Nucleus accumbens (tissue), 56 donors: ENCODE measurements at regions not wholly inside any gene's neighbourhood (a gene's known extent, or its start where the extent isn't known, plus 50 kb on each side); places are given as distances from the start of the nearest gene placed in this dataset.
A peak's percentile ranks its signal among the peaks of the same experiment; 100 is the strongest.

ENCODE experiments used
- DNase-seq, 56 donors: peaks; one replicate each; lab custom pipeline; 2025; lab: John Stamatoyannopoulos, UW

DNA sequence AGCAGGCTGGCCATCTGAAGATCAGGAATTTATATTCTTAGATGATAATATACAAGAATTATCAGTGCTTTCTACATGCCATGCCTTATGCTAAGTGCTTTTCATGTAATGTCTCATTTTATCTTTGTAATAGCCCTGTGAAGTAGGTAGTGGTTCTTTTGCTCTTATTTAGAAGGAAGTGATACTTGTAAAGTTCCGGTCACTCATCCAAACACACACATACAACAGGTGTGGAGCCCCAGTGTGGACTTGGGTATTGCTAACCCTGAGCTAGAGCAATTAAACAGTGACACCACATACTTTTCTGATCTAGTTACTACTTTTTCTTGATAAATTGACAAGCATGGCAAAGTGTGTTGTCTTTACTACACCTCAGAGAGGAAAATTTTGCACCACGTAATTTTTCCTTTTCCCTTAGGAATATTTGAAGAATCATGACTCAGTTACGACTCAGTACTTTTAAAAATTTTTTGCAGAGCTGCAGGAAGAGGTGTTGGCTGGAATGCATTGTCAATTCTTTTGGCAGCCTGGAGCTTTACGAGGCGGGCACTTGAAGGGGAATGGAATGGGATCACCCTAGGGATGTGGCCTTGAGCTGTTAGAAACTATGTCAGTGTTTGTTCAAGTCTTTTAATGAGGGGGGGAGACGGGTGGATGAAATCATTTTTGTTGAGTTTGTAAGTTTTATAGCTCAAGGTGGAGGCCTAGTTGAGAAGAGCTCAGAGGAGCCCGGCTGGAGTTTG lies 212.5 kb upstream of the CELF2 start:
- no peak for DNase-seq

DNA sequence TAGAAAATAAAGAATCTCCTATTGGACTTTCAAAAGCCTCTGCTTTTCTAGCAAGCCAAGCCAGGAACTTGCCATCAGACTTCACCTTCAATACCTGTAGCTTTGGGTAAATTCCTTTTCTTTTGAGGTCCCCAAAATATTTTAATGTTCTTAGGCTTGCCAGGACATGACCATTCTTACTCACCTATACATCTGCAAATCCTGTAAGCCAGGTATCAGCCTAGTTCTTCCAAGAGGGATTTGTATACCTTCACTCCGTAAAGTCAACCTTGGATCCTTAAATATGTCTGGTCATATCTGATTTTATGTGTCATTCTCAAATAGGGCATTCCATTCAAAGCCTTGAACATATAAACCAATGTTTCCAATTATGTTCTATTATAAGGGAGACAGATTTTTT lies 210.6 kb upstream of the CELF2 start:
- no peak for DNase-seq

DNA sequence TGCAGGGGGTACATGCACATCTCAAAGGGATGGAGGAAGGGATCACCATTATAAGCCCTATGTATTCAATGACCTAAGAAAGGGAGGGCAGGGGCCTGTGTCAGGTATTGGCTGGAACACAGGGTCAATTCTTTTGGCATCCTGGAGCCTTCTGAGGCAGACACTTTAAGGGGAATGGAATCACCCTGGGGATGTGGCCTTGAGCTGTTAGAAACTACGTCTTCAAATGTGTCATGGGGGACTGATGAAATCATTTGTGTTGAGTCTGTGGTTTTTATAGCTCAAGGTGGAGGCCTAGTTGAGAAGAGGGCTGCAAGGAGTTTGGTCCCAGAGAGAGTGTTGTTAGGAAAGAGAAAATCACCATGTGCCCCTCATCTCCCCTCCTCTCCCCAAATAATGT lies 206.1 kb upstream of the CELF2 start:
- DNase-seq: no peak

DNA sequence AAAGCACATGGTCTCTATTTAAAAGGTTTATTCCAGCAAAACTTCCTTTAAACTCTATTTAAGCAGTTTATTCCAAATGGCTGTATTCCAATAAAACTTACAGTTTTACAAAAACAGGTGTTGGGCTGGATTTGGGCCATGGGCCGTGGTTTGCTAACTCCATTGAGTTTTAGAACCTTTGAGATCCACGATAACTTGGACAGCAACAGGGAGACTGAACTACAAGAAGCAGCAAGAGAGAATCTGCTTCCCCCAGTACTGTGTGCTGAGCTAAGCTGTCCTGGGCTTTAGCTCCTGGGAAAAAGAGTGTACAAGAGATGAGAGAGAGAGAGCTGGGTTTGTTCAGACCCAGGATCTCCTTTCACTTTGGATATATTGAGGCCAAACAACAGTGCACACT lies 204.0 kb upstream of the CELF2 start:
- no peak for DNase-seq

DNA sequence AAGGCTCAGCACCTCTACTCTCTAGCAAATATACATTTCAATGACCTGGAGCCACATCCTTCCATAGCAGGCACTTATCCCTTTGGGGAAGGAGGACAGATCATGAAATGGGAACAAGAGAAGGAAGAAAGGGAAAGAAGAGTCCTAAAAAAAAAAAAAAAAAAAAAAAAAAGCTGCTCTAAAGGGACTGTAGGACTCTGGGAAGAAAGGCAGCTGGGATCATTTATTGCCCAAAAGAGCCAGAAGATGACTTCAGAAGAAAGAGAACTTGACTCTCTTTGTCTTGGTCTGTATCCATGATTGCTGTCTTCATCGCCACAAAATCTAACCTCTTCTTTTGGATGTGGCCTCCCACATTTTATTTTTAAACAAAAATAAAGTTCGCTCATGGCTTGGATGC lies 203.6 kb upstream of the CELF2 start:
- DNase-seq: no peak

DNA sequence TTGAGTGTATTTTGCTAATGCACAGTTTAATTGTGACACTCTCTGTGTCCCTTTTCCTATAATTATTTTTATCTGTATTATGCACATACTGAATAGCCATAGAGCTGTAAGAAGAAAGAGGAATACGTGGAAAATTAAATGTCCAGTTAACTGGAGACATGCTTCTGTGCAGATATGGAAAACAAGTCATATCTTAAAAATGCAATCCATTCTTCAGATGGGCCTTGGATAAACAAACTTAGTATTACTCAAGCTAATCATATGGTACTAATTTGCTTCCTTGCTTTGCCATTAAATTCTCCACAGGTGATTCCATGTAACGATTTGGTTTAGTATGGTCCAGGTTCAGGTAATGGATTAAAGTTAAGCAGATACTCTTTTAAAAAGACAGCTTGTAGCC lies 201.2 kb upstream of the CELF2 start:
- no peak for DNase-seq

DNA sequence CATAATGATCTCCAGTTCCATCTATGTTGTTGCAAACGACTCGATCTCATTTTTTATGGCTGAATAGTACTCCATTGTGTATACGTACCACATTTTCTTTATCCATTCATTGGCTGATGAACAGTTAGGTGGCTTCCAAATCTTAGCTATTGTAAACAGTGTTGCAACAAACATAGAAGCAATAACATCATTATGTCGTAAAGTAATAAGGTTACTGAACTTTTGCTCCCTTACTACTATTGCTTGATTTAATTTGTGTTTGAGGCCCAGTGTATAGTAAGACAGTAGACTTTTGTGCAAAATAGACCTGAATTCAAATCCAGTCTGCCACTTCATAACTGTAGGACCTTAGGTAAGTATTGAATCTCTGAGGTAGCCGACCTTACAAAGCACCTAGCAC lies 200.1 kb upstream of the CELF2 start:
- no peak for DNase-seq

DNA sequence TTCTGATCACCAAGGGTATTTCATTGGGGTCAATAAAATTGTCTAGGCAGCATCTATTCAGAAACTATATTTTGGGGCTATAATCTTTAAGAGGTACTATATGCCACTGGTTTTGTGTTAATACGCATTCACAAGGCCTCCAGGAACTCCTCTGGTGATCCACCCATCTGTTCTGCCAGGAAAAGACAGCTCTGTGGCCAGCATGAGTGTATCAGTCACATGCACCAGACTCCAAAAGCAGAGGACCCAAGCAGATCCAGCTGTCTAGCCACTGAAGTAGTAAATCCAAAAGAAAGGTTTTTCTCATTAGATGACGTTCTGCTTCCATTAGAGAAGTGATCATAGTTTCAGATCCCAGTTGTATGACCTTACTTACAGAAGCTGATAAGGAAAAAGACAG lies 199.6 kb upstream of the CELF2 start:
- no peak for DNase-seq

DNA sequence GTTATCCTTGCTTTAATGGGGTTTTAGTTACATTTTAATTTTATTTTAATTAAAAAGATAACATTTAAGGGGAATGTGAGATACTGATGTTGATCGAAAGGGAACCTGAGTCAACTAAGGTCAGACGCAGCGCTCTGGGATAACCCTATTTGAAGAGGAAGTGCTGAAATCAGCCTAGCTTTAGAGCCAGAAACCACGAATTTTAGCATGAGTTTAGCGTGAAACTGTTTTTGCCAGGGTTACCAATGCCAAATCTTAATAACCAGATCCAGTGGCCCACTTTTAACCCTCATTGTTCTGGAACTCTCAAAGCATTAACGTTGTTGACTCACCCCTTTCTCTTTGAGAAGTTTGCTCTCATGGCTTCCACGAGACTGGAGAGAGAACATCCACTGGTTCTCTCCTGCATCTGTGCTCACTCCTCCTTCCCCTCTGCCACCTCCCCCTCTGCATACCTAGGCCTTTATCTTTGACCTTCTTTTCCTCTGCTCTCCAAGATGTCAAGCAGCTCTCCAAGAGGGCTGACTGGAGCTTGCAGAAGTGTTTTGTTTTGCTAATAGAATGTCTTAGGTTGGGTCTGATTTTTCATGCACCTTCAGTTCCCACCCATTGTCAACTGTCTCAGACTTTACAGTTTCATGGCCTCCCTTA lies 198.3 kb upstream of the CELF2 start:
- no peak for DNase-seq

DNA sequence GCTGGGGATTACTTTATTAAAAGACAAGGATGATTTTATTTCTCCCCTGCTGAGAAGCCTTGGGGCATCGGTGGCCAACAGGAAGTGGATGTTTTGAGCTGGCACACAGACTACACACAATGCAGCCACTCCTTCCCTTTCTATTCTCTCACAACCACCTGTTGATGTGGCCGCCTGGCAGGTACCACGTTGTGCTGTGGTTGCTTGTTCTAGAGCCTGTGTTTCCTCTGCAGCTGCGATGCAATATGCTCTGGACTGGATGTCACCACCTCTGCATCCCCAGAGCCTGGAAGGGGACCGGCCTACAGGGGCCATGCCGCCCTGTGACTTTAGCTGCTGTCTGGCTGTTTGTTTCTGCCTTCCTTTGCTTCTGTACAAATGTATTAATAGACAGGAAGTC lies 195.7 kb upstream of the CELF2 start:
- no peak for DNase-seq

DNA sequence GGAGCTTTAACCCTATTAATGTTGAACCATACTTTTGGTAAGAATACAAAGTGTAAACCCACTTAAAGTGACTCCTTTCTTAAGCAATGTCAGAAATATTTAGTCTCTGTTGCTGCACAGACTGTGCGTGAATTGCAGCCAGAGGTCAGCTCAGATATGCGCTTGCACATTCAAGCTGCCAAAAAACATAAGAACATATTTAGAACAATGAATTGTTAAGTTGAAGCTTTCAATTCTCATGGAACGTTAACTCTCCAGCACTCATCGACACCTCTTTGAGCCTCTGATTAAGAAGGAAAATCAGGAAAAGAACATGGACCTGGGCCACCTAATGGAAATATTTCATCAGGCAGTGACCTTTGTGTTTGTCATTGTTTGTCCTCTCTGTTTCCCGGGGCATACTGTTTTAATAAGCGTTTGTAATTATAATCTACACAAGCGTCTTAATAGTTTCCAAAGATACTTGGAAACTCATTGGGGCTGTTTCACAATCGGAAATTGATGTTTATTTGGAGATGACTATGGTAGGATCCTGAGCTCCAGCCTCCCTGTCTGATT lies 193.0 kb upstream of the CELF2 start:
- DNase-seq: no peak

DNA sequence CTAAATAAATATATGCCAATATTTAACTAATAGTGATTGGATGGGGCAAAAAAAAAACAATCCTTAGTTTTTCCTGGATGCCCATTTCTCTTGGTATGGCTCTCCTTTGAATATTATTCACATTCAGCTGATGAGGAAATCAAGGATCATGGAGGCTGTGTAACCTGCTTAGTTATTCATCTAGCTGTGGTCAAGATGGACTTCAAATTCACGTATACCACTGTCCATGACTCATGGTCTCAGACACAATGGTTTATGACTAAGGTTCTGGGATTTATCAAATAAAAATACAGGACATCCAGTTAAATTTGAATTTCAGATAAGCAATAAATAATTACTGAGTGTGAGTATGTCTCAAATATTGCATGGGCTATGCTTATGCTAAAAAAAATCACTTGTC lies 191.5 kb upstream of the CELF2 start:
- no peak for DNase-seq

DNA sequence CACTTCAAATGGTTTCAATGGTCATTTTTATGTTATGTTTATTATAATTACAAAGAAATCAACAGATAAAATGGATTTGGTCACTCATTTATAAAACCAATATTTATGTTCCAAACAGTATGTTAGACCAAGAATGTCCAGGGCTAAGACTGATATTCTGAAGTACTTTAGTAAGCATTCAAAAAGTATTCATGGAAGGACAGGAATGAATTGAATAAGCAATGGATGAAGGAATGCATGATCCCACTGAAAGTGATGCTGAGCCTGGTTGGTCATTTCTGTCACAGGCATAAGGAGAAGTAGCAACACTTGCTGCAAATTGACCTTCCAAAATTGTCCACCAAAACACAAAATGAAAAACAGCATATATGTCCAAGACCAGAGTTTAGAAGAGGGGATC lies 189.0 kb upstream of the CELF2 start:
- no peak for DNase-seq

DNA sequence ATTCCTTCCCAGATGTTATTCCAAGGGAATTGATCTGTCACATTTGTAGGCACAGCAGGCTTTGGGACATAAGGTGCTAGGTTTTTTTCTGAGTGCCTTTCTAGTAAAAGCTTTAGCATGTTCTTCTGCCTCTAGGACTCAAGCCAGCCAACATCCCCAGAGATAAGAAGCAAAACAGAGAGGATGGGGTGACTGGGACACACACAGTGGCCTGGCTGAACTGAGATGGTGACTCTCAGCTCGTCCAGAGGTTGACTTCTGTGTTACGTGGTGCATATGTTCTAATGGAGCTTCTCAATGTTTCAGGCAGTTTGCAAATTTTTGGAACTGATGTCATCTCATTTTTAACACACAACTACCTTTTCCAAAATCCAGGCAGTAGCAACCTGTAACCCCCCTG lies 188.1 kb upstream of the CELF2 start:
- no peak for DNase-seq

DNA sequence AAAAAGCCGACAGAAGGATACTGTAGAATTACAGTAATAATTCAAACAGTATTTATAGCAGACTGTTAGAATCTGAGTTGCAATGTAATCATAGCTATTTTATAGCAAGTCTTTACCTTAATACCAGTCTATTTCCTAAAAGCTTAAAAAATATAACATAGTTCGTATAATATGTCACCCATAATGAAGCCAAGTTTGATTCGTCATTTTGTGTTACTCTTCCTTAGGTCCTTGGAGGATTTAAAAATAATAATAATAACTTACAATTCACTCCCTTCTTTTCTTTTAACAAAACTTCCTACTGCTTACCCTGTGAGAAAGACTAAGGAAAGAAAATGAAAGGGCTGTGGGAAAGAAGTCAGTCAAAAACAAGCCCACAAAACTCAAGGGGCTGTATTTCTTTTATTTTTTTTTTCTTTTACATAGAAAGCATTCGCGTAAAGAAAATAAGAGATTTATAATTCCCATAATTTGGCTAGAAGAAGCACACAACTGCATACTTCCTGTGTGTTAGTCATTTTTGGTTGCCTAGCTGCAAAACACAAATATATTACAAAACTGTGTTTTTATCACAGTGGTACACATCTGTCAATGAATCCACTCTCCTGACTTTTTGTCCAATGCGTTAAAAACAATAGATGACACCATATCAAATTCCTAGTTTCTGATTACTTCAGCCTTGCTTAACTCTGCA lies 187.2 kb upstream of the CELF2 start:
- no peak for DNase-seq

DNA sequence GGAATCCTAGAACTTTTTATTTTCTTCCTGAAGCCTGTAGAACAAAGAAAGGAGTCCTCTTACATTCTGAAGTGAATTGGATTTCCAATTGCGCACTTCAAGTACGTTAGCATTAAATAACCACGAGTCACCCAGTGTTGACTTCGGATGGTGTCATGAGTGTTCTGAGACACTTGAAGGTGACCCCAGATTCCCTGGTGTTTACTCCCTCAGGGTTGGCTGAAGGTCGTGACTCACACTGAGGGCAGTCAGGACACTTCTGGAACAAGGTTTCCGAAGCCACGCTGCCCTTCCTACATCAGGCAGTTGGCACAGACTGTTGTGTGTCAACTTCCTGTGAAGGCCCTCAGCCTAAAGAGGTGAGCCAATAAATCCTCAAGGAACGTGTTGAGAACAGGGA lies 186.6 kb upstream of the CELF2 start:
- no peak for DNase-seq

DNA sequence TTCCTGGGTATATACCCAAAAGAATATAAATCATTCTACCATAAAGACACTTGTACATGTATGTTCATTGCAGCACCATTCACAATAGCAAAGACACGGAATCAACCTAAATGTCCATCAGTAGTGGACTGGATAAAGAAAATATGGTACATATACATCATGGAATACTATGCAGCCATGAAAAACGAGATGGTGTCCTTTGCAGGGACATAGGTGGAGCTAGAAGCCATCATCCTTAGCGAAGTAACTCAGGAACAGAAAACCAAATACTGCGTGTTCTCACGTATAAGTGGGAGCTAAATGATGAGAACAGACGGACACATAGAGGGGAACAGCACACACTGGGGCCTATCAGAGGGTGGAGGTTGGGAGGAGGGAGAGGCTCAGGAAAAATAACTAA lies 183.7 kb upstream of the CELF2 start:
- DNase-seq: no peak

DNA sequence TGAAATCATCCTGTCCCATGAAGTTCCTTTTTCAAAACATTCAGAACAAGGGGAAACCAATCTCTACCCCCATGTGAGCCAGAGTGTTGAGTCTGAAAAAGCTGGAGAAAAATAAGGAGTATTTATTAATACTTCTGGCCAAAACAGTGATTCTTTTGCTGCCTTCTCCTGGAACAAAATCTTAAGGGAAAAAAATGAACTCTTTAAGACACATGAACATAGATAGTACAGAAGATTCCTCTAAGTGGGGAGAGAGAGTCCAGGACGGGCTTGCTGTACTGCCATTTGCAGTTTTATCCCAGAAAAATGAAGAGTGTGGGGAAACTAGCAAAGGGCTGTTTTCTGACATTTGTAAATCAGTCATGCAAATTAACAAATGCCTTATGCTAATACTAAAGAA lies 173.4 kb upstream of the CELF2 start:
- DNase-seq: no peak

DNA sequence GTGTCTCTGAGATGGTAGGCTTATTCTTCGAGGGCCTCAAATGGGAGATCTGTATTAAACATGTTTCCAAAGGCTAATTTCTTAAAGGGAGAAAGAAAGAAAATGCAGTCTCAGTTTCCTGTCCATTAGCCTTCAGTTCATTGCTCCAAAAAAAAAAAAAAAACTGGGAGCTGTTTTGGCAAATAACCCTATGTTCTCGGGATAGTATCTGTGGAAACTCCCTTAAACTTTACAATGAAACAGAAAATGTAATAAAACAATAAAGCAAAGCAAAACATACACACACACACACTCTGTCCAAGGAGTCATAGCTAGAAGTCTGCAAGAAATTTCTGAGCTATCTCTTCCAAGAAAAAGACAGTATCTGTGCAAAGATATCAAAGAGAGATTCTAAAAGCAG lies 172.5 kb upstream of the CELF2 start:
- no peak for DNase-seq

DNA sequence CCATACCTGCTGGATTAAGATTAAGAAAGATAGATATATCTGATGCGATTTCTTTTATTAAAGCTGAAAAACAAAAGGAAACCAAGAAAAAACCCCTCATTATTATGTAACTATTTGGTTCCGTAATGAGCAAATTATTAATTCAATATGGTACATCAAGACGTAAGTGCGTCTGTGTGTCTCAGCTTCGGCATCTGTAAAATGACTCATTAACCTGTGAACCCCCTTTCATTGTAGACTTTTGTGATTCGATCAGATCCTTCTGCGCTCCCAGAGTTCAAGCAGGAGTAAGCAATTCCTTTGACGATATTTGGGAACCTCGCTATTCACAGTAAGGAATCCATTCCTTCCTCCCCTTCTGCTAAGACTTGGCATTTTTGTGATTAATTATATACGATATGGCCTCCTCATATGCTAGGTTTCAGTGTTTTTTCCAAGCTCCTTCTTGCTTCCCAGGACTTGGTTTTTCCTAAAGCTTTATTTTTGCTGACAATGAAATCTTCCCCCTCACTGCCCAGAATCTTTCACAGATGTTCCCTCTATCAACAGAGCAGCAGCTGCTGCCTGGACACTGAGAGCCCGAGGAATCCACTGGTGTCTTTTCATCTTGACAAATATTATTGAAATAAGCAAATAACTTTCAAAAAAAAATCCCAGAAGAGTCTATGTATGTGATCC lies 171.7 kb upstream of the CELF2 start:
- DNase-seq: no peak

DNA sequence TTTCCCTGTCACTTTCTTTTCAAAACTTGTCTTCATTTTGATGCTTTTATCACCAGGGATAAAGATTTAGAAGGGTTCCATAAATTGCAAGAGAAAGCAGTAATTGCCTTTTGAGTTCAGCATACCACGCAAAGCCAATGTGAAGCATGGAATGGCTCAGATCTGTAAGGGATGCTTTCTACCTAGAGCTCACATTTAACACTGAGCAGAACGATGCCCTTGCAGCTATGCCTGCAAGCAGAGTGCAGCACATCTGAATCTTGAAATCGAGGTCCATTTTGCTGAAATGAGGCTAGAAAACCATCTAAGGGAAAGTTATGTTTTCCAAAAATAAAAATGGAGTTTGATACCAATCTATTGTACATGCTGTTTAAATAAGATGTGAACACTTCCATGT lies 171.2 kb upstream of the CELF2 start:
- peak in 1 of 56 donors; percentile 29 for DNase-seq
